ENCODE measurements at regions not wholly inside any gene's neighbourhood (a gene's known extent, or its start where the extent isn't known, plus 50 kb on each side); places are given as distances from the start of the nearest gene placed in this dataset.

- Mint-ChIP-seq H3K4me3 (no peak overlapping the region), H3K36me3 (no peaks in the 10 kb centered on the region), H3K27me3 (ENCODE audit: low read depth) (no peaks in the 10 kb centered on the region), H3K27ac (no peak overlapping the region), H3K4me1 (peaks cover 13% of the 10 kb centered on the region), H3K9me3 (peaks cover 13% of the 10 kb centered on the region)
- TF ChIP-seq CTCF (IDR thresholded peaks at IDR 0.05; ENCODE audit: unreplicated experiment): no peak
- DNase-seq (ENCODE audit: low spot score in 2 of 2, unreplicated experiment in 2 of 2): no peak
Measured at GRCh38 chr18:22549260-22549937, 131.7 kb upstream of the CTAGE1 start.

GRCh38 chr18:22550366-22550765 is 132.7 kb upstream of the CTAGE1 start:
- no peak for DNase-seq (ENCODE audit: low spot score in 2 of 2, unreplicated experiment in 2 of 2)
- H3K4me1 Mint-ChIP-seq: peaks cover 14% of the 10 kb centered on the region
- no peak overlapping the region for H3K4me3 Mint-ChIP-seq
- H3K36me3 Mint-ChIP-seq: no peaks in the 10 kb centered on the region
- no peak overlapping the region for H3K27ac Mint-ChIP-seq
- H3K27me3 Mint-ChIP-seq (ENCODE audit: low read depth): no peaks in the 10 kb centered on the region
- TF ChIP-seq CTCF (IDR thresholded peaks at IDR 0.05; ENCODE audit: unreplicated experiment): no peak
- H3K9me3 Mint-ChIP-seq: peaks cover 13% of the 10 kb centered on the region

- TF ChIP-seq CTCF (IDR thresholded peaks at IDR 0.05; ENCODE audit: unreplicated experiment): no peak
- Mint-ChIP-seq H3K4me1 (peaks cover 11% of the 10 kb centered on the region), H3K27ac (no peak overlapping the region), H3K27me3 (ENCODE audit: low read depth) (no peaks in the 10 kb centered on the region), H3K4me3 (no peak overlapping the region), H3K36me3 (no peaks in the 10 kb centered on the region), H3K9me3 (peaks cover 13% of the 10 kb centered on the region)
- DNase-seq (ENCODE audit: low spot score in 2 of 2, unreplicated experiment in 2 of 2): no peak
Measured at GRCh38 chr18:22550861-22551260, 133.1 kb upstream of the CTAGE1 start.

GRCh38 chr18:22551536-22552151 is 133.9 kb upstream of the CTAGE1 start:
- no peak overlapping the region for H3K27ac Mint-ChIP-seq
- peaks cover 16% of the 10 kb centered on the region for H3K4me1 Mint-ChIP-seq
- H3K9me3 Mint-ChIP-seq: peaks cover 13% of the 10 kb centered on the region
- DNase-seq (ENCODE audit: low spot score in 2 of 2, unreplicated experiment in 2 of 2): no peak
- TF ChIP-seq CTCF (IDR thresholded peaks at IDR 0.05; ENCODE audit: unreplicated experiment): no peak
- H3K36me3 Mint-ChIP-seq: no peaks in the 10 kb centered on the region
- no peak overlapping the region for H3K4me3 Mint-ChIP-seq
- H3K27me3 Mint-ChIP-seq (ENCODE audit: low read depth): no peaks in the 10 kb centered on the region

- no peak for DNase-seq (ENCODE audit: low spot score in 2 of 2, unreplicated experiment in 2 of 2)
- H3K4me1 Mint-ChIP-seq: peaks cover 22% of the 10 kb centered on the region
- H3K36me3 Mint-ChIP-seq: no peaks in the 10 kb centered on the region
- peaks cover 13% of the 10 kb centered on the region for H3K9me3 Mint-ChIP-seq
- no peak overlapping the region for H3K27ac Mint-ChIP-seq
- no peak for TF ChIP-seq CTCF (IDR thresholded peaks at IDR 0.05; ENCODE audit: unreplicated experiment)
- H3K4me3 Mint-ChIP-seq: no peak overlapping the region
- no peaks in the 10 kb centered on the region for H3K27me3 Mint-ChIP-seq (ENCODE audit: low read depth)
Measured at GRCh38 chr18:22552254-22552653, 134.5 kb upstream of the CTAGE1 start.
